Left ventricle myocardium inferior (tissue), 1 donor: ENCODE measurements at regions not wholly inside any gene's neighbourhood (a gene's known extent, or its start where the extent isn't known, plus 50 kb on each side); places are given as distances from the start of the nearest gene placed in this dataset.

Experiments
- DNase-seq: peaks from one replicate; pipeline ENCODE4 v3.0.0-alpha.2; 2020
- H3K27ac ChIP-seq: fragments of 200-600 bp; replicated peaks from 2 replicates; pipeline ENCODE4 v1.8.0; 2021
- H3K27me3 ChIP-seq: fragments of 200-600 bp; 2 replicates; pipeline ENCODE4 v1.8.0; 2021; ENCODE audit warnings: low read depth
- H3K36me3 ChIP-seq: fragments of 200-600 bp; 2 replicates; pipeline ENCODE4 v1.8.0; 2021
- H3K4me1 ChIP-seq: fragments of 200-600 bp; 2 replicates; pipeline ENCODE4 v1.8.0; 2021
- H3K4me3 ChIP-seq: fragments of 200-600 bp; 2 replicates; pipeline ENCODE4 v1.8.0; 2021; ENCODE audit warnings: mild to moderate bottlenecking, moderate library complexity
- H3K9me3 ChIP-seq: fragments of 200-600 bp; replicated peaks from 2 replicates; pipeline ENCODE4 v1.8.0; 2021
- CTCF ChIP-seq: fragments of 200-600 bp; IDR thresholded peaks from 2 replicates; pipeline ENCODE4 v1.8.0; 2021; ENCODE audit warnings: antibody characterized with exemption, mild to moderate bottlenecking, borderline replicate concordance
- intact Hi-C: fragments of 100-400 bp; cut with micrococcal nuclease; formaldehyde crosslinking; loops from one replicate; pipeline ENCODE4 v1.11.0; 2022
- donor health status: DM: no; HTN: yes; CAD: no; lungs with severe emphysema.

- no peaks in the 10 kb centered on the region for H3K9me3 ChIP-seq
- no peak for TF ChIP-seq CTCF
- peaks cover 30% of the 10 kb centered on the region for H3K4me1 ChIP-seq
- DNase-seq = no peak
- no peaks in the 10 kb centered on the region for H3K27me3 ChIP-seq
- no peak overlapping the region for H3K4me3 ChIP-seq
- intact Hi-C loops = no loop called here
- H3K27ac ChIP-seq = no peak overlapping the region
- no peaks in the 10 kb centered on the region for H3K36me3 ChIP-seq
Observed at GRCh38 chr13:50586414-50587083, 256.9 kb downstream of the DLEU7 start.

- TF ChIP-seq CTCF = no peak
- intact Hi-C loops = no loop called here
- Histone ChIP-seq H3K9me3 (no peaks in the 10 kb centered on the region), H3K4me1 (peaks cover 25% of the 10 kb centered on the region), H3K36me3 (no peaks in the 10 kb centered on the region), H3K4me3 (no peak overlapping the region), H3K27me3 (no peaks in the 10 kb centered on the region), H3K27ac (no peak overlapping the region)
- no peak for DNase-seq
Observed at GRCh38 chr13:50587115-50587514, 256.4 kb downstream of the DLEU7 start.

- H3K4me1 ChIP-seq = peaks cover 25% of the 10 kb centered on the region
- TF ChIP-seq CTCF = no peak
- H3K27ac ChIP-seq = no peak overlapping the region
- DNase-seq = no peak
- no peak overlapping the region for H3K4me3 ChIP-seq
- intact Hi-C loops = no loop called here
- no peaks in the 10 kb centered on the region for H3K9me3 ChIP-seq
- no peaks in the 10 kb centered on the region for H3K27me3 ChIP-seq
- H3K36me3 ChIP-seq = no peaks in the 10 kb centered on the region
Observed at GRCh38 chr13:50587645-50588373, 255.7 kb downstream of the DLEU7 start.

GRCh38 chr13:50588491-50589130, 254.9 kb downstream of the DLEU7 start:
- no peak overlapping the region for H3K4me3 ChIP-seq
- DNase-seq = no peak
- peaks cover 25% of the 10 kb centered on the region for H3K4me1 ChIP-seq
- no peak overlapping the region for H3K27ac ChIP-seq
- no peak for TF ChIP-seq CTCF
- no peaks in the 10 kb centered on the region for H3K36me3 ChIP-seq
- no peaks in the 10 kb centered on the region for H3K27me3 ChIP-seq
- H3K9me3 ChIP-seq = no peaks in the 10 kb centered on the region
- intact Hi-C loops = no loop called here

GRCh38 chr13:50589139-50589538, 254.4 kb downstream of the DLEU7 start:
- no peak overlapping the region for H3K27ac ChIP-seq
- DNase-seq = no peak
- intact Hi-C loops = no loop called here

More at GRCh38 chr13:50589139-50589538, 254.4 kb downstream of the DLEU7 start:
- no peaks in the 10 kb centered on the region for H3K27me3 ChIP-seq
- H3K9me3 ChIP-seq = no peaks in the 10 kb centered on the region
- H3K4me3 ChIP-seq = no peak overlapping the region
- peaks cover 29% of the 10 kb centered on the region for H3K4me1 ChIP-seq
- no peaks in the 10 kb centered on the region for H3K36me3 ChIP-seq
- TF ChIP-seq CTCF = no peak
